ENCODE measurements at regions not wholly inside any gene's neighbourhood (a gene's known extent, or its start where the extent isn't known, plus 50 kb on each side); places are given as distances from the start of the nearest gene placed in this dataset.

DNA sequence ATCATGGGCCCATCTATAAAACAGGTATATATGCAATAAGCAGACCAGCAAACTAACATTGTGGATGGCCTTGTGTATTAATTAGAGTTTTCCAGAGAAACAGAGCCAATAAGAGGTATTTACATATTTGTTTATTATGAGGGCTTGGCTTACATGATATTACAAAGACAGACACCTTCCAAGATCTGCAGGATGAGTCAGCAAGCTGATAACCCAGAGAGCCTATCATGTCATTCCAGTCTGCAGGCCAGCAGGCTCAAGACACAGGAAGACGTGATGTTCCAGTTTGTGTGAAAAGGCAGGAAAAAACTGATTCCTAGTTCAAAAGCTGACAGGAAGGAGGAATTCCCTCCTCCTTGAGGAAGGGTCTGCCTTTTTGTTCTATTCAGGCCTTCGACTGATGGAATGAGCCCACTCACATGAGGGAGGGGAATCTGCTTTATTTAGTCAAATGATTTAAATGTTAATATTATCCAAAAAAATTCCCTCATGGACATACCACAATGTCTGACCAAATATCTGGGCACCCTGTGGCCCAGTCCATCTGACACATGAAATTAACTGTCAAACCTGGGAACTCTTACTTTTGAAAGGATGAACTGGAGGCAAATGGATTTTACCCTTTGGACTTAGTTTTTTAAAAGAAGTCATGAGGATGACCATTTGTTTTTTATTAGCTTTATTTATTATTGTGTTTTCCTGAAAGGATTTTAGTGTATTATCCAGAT, 161.2 kb upstream of the CHD1 start:
- Histone ChIP-seq H3K79me2 (ENCODE audit: control insufficient read depth, insufficient read depth, low read length) (no peaks in the 10 kb centered on the region), H3K9me3 (ENCODE audit: control extremely low read depth in 1 of 3, control insufficient read depth in 2 of 3, insufficient read depth in 1 of 3, low read length in 2 of 3) (no peaks in the 10 kb centered on the region), H3K4me2 (replicated peaks; ENCODE audit: low read depth, low read length, poor library complexity, severe bottlenecking) (no peak overlapping the region), H3K27me3 (replicated peaks in 1 of 4; ENCODE audit: control extremely low read depth in 1 of 4, control insufficient read depth in 3 of 4, insufficient read depth in 4 of 4, low read length in 3 of 4) (peaks cover 0 to 6% (median 0%) of the 10 kb centered on the region in 4 experiments), H3K27ac (ENCODE audit: low read length in 2 of 2) (no peak overlapping the region), H3K36me3 (replicated peaks in 1 of 2; ENCODE audit: control extremely low read depth in 1 of 2, control insufficient read depth in 1 of 2, extremely low read depth in 1 of 2, insufficient read depth in 2 of 2, low read length in 1 of 2) (no peaks in the 10 kb centered on the region), H2AFZ (ENCODE audit: insufficient read depth, low read depth, low read length, poor library complexity, severe bottlenecking) (no peak overlapping the region), H3K4me1 (ENCODE audit: control insufficient read depth in 2 of 2, insufficient read depth in 2 of 2, low read length in 2 of 2) (no peaks in the 10 kb centered on the region), H3K9ac (ENCODE audit: low read length) (no peak overlapping the region), H4K20me1 (ENCODE audit: control insufficient read depth, insufficient read depth, low read length, poor library complexity, severe bottlenecking) (no peaks in the 10 kb centered on the region), H3K4me3 (ENCODE audit: control extremely low read depth in 1 of 5, extremely low read depth in 1 of 5, insufficient read depth in 1 of 5, low read depth in 2 of 5, low read length in 4 of 5) (no peak overlapping the region)
- 100% methylated on average over 1 of the region's 2 CpGs for WGBS (ENCODE audit: insufficient coverage)
- no peak for DNase-seq
- Mint-ChIP-seq H3K9me3 (ENCODE audit: insufficient read depth) (no peaks in the 10 kb centered on the region), H3K27me3 (peaks cover 38% of the 10 kb centered on the region), H3K4me1 (no peaks in the 10 kb centered on the region), H3K27ac (no peak overlapping the region), H3K4me3 (no peak overlapping the region)
- no peak for ATAC-seq (ENCODE audit: low read depth)
- POLR2A ChIA-PET = no interaction called here
- intact Hi-C loops (cut with micrococcal nuclease) = no loop called here
- CTCF ChIA-PET = interaction anchor here (0.9 kb wide), 1 partner anchor 16 kb away, joined by 3 read pairs; no protein-coding TSS in a partner anchor
- TF ChIP-seq CTCF (IDR thresholded peaks at IDR 0.05) (no peak), EZH2 (IDR thresholded peaks at IDR 0.05; ENCODE audit: borderline replicate concordance, insufficient read depth, low read depth, low read length, poor library complexity, severe bottlenecking) (no peak)

- H3K4me2 ChIP-seq (replicated peaks; ENCODE audit: low read depth, low read length, poor library complexity, severe bottlenecking) = no peak overlapping the region
- intact Hi-C loops (cut with micrococcal nuclease) = no loop called here
- WGBS (ENCODE audit: insufficient coverage) = 97% methylated on average over 3 of the region's 3 CpGs
Measured at GRCh38 chr5:99088309-99088708, 159.5 kb upstream of the CHD1 start.

More at GRCh38 chr5:99088309-99088708, 159.5 kb upstream of the CHD1 start:
- H3K27me3 ChIP-seq (replicated peaks in 1 of 4; ENCODE audit: control extremely low read depth in 1 of 4, control insufficient read depth in 3 of 4, insufficient read depth in 4 of 4, low read length in 3 of 4) = peaks cover 0 to 6% (median 0%) of the 10 kb centered on the region in 4 experiments
- H3K4me3 ChIP-seq (ENCODE audit: control extremely low read depth in 1 of 5, extremely low read depth in 1 of 5, insufficient read depth in 1 of 5, low read depth in 2 of 5, low read length in 4 of 5) = no peak overlapping the region
- TF ChIP-seq EZH2 (IDR thresholded peaks at IDR 0.05; ENCODE audit: borderline replicate concordance, insufficient read depth, low read depth, low read length, poor library complexity, severe bottlenecking) = no peak
- no peak for TF ChIP-seq CTCF (IDR thresholded peaks at IDR 0.05)
- POLR2A ChIA-PET = no interaction called here
- Mint-ChIP-seq H3K4me1 (no peaks in the 10 kb centered on the region), H3K27me3 (peaks cover 41% of the 10 kb centered on the region), H3K27ac (no peak overlapping the region), H3K4me3 (no peak overlapping the region), H3K9me3 (ENCODE audit: insufficient read depth) (no peaks in the 10 kb centered on the region)
- ATAC-seq (ENCODE audit: low read depth) = no peak
- H3K9me3 ChIP-seq (ENCODE audit: control extremely low read depth in 1 of 3, control insufficient read depth in 2 of 3, insufficient read depth in 1 of 3, low read length in 2 of 3) = no peaks in the 10 kb centered on the region
- H2AFZ ChIP-seq (ENCODE audit: insufficient read depth, low read depth, low read length, poor library complexity, severe bottlenecking) = no peak overlapping the region
- no peaks in the 10 kb centered on the region for H3K4me1 ChIP-seq (ENCODE audit: control insufficient read depth in 2 of 2, insufficient read depth in 2 of 2, low read length in 2 of 2)
- CTCF ChIA-PET = no interaction called here
- H4K20me1 ChIP-seq (ENCODE audit: control insufficient read depth, insufficient read depth, low read length, poor library complexity, severe bottlenecking) = no peaks in the 10 kb centered on the region
- H3K27ac ChIP-seq (ENCODE audit: low read length in 2 of 2) = no peak overlapping the region
- H3K36me3 ChIP-seq (replicated peaks in 1 of 2; ENCODE audit: control extremely low read depth in 1 of 2, control insufficient read depth in 1 of 2, extremely low read depth in 1 of 2, insufficient read depth in 2 of 2, low read length in 1 of 2) = no peaks in the 10 kb centered on the region
- DNase-seq = no peak
- no peak overlapping the region for H3K9ac ChIP-seq (ENCODE audit: low read length)
- no peaks in the 10 kb centered on the region for H3K79me2 ChIP-seq (ENCODE audit: control insufficient read depth, insufficient read depth, low read length)

Measured in B cell (primary cell).